ENCODE measurements at regions not wholly inside any gene's neighbourhood (a gene's known extent, or its start where the extent isn't known, plus 50 kb on each side); places are given as distances from the start of the nearest gene placed in this dataset.

DNA sequence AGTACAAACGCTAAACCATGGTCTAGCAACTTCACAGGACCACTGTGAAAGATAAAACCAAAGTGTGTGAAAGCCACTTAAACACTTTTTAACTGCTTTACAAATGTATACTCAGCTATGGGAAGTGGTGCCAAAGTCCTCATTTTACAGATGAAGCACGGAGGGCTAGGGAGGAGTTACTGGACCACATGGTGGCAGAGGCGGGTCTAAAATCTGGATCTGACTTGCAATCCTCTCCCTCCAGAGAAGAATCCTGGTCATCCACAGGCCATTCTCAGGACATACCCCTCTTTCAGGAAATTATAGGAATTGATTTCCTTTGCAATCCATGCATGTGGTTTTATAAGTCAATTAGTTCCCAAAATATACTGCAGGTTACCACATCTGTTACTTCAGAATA is 84.6 kb upstream of the GYPC start:
- no peaks in the 10 kb centered on the region for H3K27me3 ChIP-seq (ENCODE audit: low read depth, low read length)
- H3K79me2 ChIP-seq (ENCODE audit: low read length) = no peaks in the 10 kb centered on the region
- H3K9me3 ChIP-seq (ENCODE audit: insufficient read depth, low read length) = no peaks in the 10 kb centered on the region
- TF ChIP-seq EZH2phosphoT487 (IDR thresholded peaks at IDR 0.05; ENCODE audit: low read depth) = no peak
- TF ChIP-seq, protein P1, sequence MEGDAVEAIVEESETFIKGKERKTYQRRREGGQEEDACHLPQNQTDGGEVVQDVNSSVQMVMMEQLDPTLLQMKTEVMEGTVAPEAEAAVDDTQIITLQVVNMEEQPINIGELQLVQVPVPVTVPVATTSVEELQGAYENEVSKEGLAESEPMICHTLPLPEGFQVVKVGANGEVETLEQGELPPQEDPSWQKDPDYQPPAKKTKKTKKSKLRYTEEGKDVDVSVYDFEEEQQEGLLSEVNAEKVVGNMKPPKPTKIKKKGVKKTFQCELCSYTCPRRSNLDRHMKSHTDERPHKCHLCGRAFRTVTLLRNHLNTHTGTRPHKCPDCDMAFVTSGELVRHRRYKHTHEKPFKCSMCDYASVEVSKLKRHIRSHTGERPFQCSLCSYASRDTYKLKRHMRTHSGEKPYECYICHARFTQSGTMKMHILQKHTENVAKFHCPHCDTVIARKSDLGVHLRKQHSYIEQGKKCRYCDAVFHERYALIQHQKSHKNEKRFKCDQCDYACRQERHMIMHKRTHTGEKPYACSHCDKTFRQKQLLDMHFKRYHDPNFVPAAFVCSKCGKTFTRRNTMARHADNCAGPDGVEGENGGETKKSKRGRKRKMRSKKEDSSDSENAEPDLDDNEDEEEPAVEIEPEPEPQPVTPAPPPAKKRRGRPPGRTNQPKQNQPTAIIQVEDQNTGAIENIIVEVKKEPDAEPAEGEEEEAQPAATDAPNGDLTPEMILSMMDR (IDR thresholded peaks at IDR 0.05; ENCODE audit: low read depth, low read length) = no peak
- H2AFZ ChIP-seq (ENCODE audit: low read depth, low read length) = no peak overlapping the region
- H3K27ac ChIP-seq (ENCODE audit: low read length) = no peak overlapping the region
- no peak overlapping the region for H3K9ac ChIP-seq (ENCODE audit: low read length)
- H3K4me2 ChIP-seq (ENCODE audit: low read length) = no peak overlapping the region
- H4K20me1 ChIP-seq (ENCODE audit: insufficient read depth, low read length) = no peaks in the 10 kb centered on the region
- no peak overlapping the region for H3K4me3 ChIP-seq (ENCODE audit: low read length)
- no peaks in the 10 kb centered on the region for H3K36me3 ChIP-seq (replicated peaks; ENCODE audit: low read depth, low read length)
- 0 out of 2 replicates have a peak, but pooled peaks cover 3% of the 10 kb centered on the region for H3K4me1 ChIP-seq (ENCODE audit: low read length)

DNA sequence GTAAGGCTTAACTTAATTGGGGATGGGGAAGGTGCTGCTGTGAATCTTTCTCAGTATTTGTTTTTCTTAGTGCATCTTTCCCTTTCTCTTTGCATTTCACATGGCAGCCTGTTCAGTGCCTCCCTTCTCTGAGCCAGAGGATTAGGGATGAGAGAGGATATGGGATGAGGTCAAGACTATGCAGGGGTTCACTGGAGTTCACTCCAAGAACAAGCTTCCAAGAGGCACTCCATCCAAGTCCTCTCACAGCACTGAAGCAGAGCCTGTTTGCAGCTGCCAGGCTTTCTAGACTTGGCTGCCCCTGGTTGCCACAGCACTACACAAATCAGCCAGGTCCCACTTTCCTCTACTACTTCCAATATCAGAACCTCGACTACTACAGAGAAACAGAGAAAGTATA is 80.3 kb upstream of the GYPC start:
- Histone ChIP-seq H4K20me1 (ENCODE audit: insufficient read depth, low read length) (no peaks in the 10 kb centered on the region), H2AFZ (ENCODE audit: low read depth, low read length) (no peak overlapping the region), H3K27ac (ENCODE audit: low read length) (no peak overlapping the region), H3K36me3 (replicated peaks; ENCODE audit: low read depth, low read length) (no peaks in the 10 kb centered on the region), H3K9me3 (ENCODE audit: insufficient read depth, low read length) (no peaks in the 10 kb centered on the region), H3K4me1 (ENCODE audit: low read length) (no peaks in the 10 kb centered on the region), H3K27me3 (ENCODE audit: low read depth, low read length) (no peaks in the 10 kb centered on the region), H3K9ac (ENCODE audit: low read length) (no peak overlapping the region), H3K79me2 (ENCODE audit: low read length) (no peaks in the 10 kb centered on the region), H3K4me2 (ENCODE audit: low read length) (no peak overlapping the region), H3K4me3 (ENCODE audit: low read length) (no peak overlapping the region)
- no peak for TF ChIP-seq EZH2phosphoT487 (IDR thresholded peaks at IDR 0.05; ENCODE audit: low read depth)
- TF ChIP-seq, protein P1 (IDR thresholded peaks at IDR 0.05; ENCODE audit: low read depth, low read length) = no peak

DNA sequence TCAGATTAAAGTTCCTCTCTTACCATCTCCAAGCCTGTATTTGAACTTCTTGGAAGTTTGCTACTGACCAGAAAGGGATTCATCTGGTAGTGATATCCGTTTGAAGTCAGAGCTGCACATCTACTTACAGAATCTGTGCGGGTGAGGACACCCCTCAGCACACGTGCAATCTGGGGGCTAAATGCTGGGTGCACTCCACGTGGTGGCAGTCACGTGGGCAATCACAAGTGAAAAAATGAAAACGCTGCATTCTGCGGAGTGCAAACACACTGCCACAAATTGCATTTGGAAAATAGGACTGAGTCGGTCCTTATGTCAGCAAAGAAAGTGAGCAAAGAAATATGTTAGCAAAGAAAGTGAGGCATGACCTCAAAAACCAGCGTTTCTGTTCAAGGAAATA is 76.1 kb upstream of the GYPC start:
- Histone ChIP-seq H2AFZ (ENCODE audit: low read depth, low read length) (no peak overlapping the region), H3K27me3 (ENCODE audit: low read depth, low read length) (no peaks in the 10 kb centered on the region), H3K79me2 (ENCODE audit: low read length) (no peaks in the 10 kb centered on the region), H3K4me3 (ENCODE audit: low read length) (no peak overlapping the region), H3K9ac (ENCODE audit: low read length) (no peak overlapping the region), H3K4me1 (ENCODE audit: low read length) (no peaks in the 10 kb centered on the region), H4K20me1 (ENCODE audit: insufficient read depth, low read length) (no peaks in the 10 kb centered on the region), H3K4me2 (ENCODE audit: low read length) (no peak overlapping the region), H3K36me3 (replicated peaks; ENCODE audit: low read depth, low read length) (no peaks in the 10 kb centered on the region), H3K27ac (ENCODE audit: low read length) (no peak overlapping the region), H3K9me3 (ENCODE audit: insufficient read depth, low read length) (no peaks in the 10 kb centered on the region)
- TF ChIP-seq, protein P1 (IDR thresholded peaks at IDR 0.05; ENCODE audit: low read depth, low read length) = no peak
- no peak for TF ChIP-seq EZH2phosphoT487 (IDR thresholded peaks at IDR 0.05; ENCODE audit: low read depth)

DNA sequence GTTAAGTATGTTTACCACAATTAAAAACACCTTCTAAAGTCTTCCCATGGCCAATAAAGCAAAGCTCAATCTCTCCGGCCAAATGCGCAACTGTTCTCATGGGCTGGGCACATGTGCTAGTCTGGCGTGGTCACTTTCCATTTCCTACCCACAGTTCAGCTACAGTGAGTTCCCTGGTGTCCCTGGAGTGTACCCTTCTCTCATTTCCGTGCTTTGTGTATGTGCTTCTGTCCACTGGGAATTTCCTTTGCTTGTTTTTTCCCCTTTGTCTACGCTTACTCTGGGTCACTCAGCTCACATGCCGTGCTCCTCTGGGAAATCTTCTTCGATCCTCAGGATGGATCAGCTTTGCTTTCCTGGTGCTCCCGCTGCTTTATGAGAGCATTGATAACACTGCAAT is 69.6 kb upstream of the GYPC start:
- no peak overlapping the region for H3K4me3 ChIP-seq (ENCODE audit: low read length)
- H3K79me2 ChIP-seq (ENCODE audit: low read length) = no peaks in the 10 kb centered on the region
- TF ChIP-seq, protein P1 (IDR thresholded peaks at IDR 0.05; ENCODE audit: low read depth, low read length) = no peak
- no peak for TF ChIP-seq EZH2phosphoT487 (IDR thresholded peaks at IDR 0.05; ENCODE audit: low read depth)
- H3K36me3 ChIP-seq (replicated peaks; ENCODE audit: low read depth, low read length) = no peaks in the 10 kb centered on the region
- no peak overlapping the region for H3K9ac ChIP-seq (ENCODE audit: low read length)
- H3K4me2 ChIP-seq (ENCODE audit: low read length) = no peak overlapping the region
- no peaks in the 10 kb centered on the region for H3K9me3 ChIP-seq (ENCODE audit: insufficient read depth, low read length)
- no peak overlapping the region for H2AFZ ChIP-seq (ENCODE audit: low read depth, low read length)
- H3K27ac ChIP-seq (ENCODE audit: low read length) = no peak overlapping the region
- no peaks in the 10 kb centered on the region for H4K20me1 ChIP-seq (ENCODE audit: insufficient read depth, low read length)
- H3K27me3 ChIP-seq (ENCODE audit: low read depth, low read length) = no peaks in the 10 kb centered on the region
- H3K4me1 ChIP-seq (ENCODE audit: low read length) = no peaks in the 10 kb centered on the region
